ENCODE measurements at regions not wholly inside any gene's neighbourhood (a gene's known extent, or its start where the extent isn't known, plus 50 kb on each side); places are given as distances from the start of the nearest gene placed in this dataset.

DNA sequence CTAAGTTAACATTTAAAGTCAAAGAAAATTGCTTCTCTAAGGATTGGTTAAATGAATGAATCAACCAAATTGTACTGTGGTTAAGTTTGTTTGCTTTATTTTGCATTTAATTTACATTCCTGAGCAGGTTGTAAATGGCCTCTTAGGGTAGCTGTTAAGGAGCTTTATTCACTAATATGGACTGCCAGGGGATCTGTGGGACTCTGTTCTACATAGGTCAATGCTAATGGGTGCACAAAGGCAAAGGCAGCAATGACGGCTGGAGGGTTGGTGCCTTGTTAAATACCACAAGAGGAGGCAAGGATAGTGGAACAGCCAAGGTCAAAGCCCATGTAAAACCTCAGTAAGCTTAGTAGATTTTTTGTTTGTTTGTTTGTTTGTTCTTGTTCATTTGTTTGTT, 89.3 kb upstream of the P2RY1 start:
- TF ChIP-seq POLR2A (IDR thresholded peaks at IDR 0.05; ENCODE audit: low read length) (no peak), GATA1 (IDR thresholded peaks at IDR 0.05; ENCODE audit: low read depth, low read length) (no peak)

All from erythroblast (primary cell).